ENCODE measurements at regions not wholly inside any gene's neighbourhood (a gene's known extent, or its start where the extent isn't known, plus 50 kb on each side); places are given as distances from the start of the nearest gene placed in this dataset.

- ChIA-PET POLR2A (no interaction called here), CTCF (no interaction called here)
- Mint-ChIP-seq H3K4me3 (no peak overlapping the region), H3K4me1 (no peaks in the 10 kb centered on the region), H3K27me3 (no peaks in the 10 kb centered on the region), H3K27ac (no peak overlapping the region), H3K36me3 (ENCODE audit: low read depth) (no peaks in the 10 kb centered on the region), H3K9me3 (no peaks in the 10 kb centered on the region)
- no peak for DNase-seq
Measured at GRCh38 chr13:104740641-104741222, 1674.5 kb upstream of the SLC10A2 start.

DNA sequence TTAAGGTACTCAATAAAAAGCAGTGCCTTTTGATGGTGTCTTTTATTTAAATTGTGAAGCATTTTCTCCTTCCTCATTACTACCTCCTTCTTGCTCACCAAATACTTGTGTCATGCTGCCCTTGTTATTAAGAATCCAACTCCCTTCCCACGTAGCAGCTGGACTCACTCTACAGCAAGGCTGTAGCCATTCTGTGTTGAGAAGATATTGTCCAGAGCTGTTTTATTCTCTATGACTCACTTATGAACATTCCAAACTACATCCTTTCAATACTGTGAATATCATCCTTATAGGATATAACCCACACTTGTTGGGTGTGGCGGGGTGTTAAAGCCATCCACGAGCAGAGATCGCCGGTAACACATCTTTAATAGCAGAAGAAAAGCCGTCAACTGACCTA lies 1671.5 kb upstream of the SLC10A2 start:
- Mint-ChIP-seq H3K4me3 (no peak overlapping the region), H3K27me3 (no peaks in the 10 kb centered on the region), H3K27ac (no peak overlapping the region), H3K9me3 (no peaks in the 10 kb centered on the region), H3K36me3 (ENCODE audit: low read depth) (no peaks in the 10 kb centered on the region), H3K4me1 (no peaks in the 10 kb centered on the region)
- CTCF ChIA-PET = no interaction called here
- POLR2A ChIA-PET = no interaction called here
- DNase-seq = no peak

GRCh38 chr13:104733427-104733826 lies 1667.2 kb upstream of the SLC10A2 start:
- H3K9me3 Mint-ChIP-seq = no peaks in the 10 kb centered on the region
- H3K27ac Mint-ChIP-seq = no peak overlapping the region
- no peaks in the 10 kb centered on the region for H3K27me3 Mint-ChIP-seq
- DNase-seq = no peak
- no peaks in the 10 kb centered on the region for H3K4me1 Mint-ChIP-seq
- H3K36me3 Mint-ChIP-seq (ENCODE audit: low read depth) = no peaks in the 10 kb centered on the region
- no peak overlapping the region for H3K4me3 Mint-ChIP-seq
- POLR2A ChIA-PET = no interaction called here
- CTCF ChIA-PET = no interaction called here

DNA sequence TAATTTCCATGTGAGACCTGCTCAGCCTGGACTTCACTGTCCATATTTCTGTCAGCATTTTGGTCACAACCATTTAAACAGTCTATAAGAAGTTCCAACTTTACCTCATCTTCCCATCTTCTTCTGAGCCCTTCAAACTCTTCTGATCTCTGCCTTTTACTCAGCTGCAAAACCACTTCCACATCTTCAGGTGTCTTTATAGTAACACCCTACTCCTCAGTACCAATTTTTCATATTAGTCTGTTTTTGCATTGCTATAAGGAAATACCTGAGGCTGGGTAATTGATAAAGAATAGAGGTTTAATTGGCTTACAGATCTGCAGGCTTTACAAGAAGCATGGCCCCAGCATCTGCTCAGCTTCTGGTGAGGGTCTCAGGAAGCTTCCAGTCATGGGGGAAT lies 1648.9 kb upstream of the SLC10A2 start:
- Mint-ChIP-seq H3K27me3 (no peaks in the 10 kb centered on the region), H3K9me3 (peaks cover 4% of the 10 kb centered on the region), H3K4me1 (no peaks in the 10 kb centered on the region), H3K36me3 (ENCODE audit: low read depth) (no peaks in the 10 kb centered on the region), H3K27ac (no peak overlapping the region), H3K4me3 (no peak overlapping the region)
- ChIA-PET POLR2A (no interaction called here), CTCF (no interaction called here)
- no peak for DNase-seq

DNA sequence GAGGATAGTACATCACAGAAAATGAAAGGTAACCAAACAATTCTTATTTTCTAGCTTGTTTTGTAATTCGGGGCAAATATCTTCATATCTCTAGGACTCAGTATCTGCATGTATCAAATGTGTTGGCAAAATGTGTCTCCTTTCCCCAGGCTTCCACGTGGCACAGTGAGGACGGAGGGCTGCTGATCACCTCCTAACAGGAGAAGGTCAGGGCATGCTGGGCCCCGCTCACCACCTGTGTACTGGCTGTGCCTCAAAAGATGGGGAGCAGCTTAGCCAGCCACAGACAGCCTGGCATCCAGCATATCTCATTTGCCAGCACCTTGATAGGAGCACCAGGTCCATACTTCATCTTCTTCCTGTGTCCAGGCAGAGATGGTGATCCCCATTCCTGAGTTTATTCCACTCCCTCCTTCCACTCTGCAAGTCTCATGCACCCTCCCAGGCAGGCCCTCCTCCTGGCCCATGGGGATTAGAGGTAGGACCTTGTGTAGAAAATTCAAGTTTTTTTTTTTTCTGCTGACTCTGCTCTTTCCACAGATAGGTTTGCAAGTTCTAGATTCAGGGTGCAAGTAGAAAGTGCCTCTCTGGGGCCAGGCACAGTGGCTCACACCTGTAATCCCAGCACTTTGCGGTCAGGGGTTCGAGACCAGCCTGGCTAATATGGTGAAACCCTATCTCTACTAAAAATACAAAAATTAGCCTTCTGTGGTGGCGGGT lies 1639.0 kb upstream of the SLC10A2 start:
- Mint-ChIP-seq H3K27me3 (no peaks in the 10 kb centered on the region), H3K27ac (no peak overlapping the region), H3K4me3 (no peak overlapping the region), H3K4me1 (no peaks in the 10 kb centered on the region), H3K9me3 (no peaks in the 10 kb centered on the region), H3K36me3 (ENCODE audit: low read depth) (no peaks in the 10 kb centered on the region)
- POLR2A ChIA-PET = no interaction called here
- CTCF ChIA-PET = no interaction called here
- no peak for DNase-seq

DNA sequence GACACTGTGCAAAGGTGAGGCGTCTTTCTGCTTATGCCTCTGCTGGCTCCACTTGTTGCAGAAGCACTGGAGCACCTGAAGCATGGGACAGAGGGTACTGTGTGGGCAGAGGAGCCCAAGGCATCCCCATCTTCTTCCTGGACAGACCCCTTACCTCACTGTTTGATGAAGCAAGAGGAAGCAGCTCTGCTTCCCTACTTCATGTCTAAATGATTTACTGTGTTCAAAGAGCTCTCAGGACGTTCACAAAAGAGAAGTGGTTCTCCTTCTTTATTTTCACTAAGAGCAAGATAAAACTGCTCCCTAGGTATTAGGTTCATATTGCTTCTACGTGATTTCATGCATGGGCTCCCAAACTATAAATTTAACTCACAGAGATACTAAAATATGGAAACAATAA lies 1635.4 kb upstream of the SLC10A2 start:
- Mint-ChIP-seq H3K9me3 (no peaks in the 10 kb centered on the region), H3K4me3 (no peak overlapping the region), H3K27me3 (no peaks in the 10 kb centered on the region), H3K36me3 (ENCODE audit: low read depth) (no peaks in the 10 kb centered on the region), H3K27ac (no peak overlapping the region), H3K4me1 (no peaks in the 10 kb centered on the region)
- DNase-seq = no peak
- ChIA-PET CTCF (no interaction called here), POLR2A (no interaction called here)

DNA sequence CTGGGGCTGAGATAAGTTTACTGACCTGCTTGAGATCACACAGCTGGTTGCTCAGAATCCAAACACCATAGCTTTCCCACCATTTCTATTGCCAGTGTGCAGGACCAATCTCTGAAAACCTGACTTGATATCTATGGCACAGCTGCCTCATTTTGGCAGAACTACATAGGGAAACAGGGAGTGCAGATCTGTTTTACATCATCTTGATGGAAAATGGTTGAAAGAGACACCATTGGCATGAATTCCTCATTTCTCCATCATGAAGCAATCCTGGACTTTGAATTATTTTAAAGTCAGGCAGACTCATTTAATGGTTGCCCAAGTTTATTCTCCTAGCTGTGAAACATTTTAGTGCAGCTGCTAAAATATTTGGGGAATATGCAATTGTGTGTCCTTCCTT lies 1628.2 kb upstream of the SLC10A2 start:
- Mint-ChIP-seq H3K27ac (no peak overlapping the region), H3K4me1 (no peaks in the 10 kb centered on the region), H3K27me3 (no peaks in the 10 kb centered on the region), H3K36me3 (ENCODE audit: low read depth) (no peaks in the 10 kb centered on the region), H3K4me3 (no peak overlapping the region), H3K9me3 (peaks cover 2% of the 10 kb centered on the region)
- DNase-seq = no peak
- POLR2A ChIA-PET = no interaction called here
- CTCF ChIA-PET = no interaction called here

GRCh38 chr13:104693126-104693525 lies 1626.9 kb upstream of the SLC10A2 start:
- ChIA-PET CTCF (no interaction called here), POLR2A (no interaction called here)
- no peaks in the 10 kb centered on the region for H3K36me3 Mint-ChIP-seq (ENCODE audit: low read depth)
- no peak for DNase-seq
- peaks cover 2% of the 10 kb centered on the region for H3K9me3 Mint-ChIP-seq
- H3K27ac Mint-ChIP-seq = no peak overlapping the region
- no peaks in the 10 kb centered on the region for H3K27me3 Mint-ChIP-seq
- H3K4me1 Mint-ChIP-seq = no peaks in the 10 kb centered on the region
- H3K4me3 Mint-ChIP-seq = no peak overlapping the region

DNA sequence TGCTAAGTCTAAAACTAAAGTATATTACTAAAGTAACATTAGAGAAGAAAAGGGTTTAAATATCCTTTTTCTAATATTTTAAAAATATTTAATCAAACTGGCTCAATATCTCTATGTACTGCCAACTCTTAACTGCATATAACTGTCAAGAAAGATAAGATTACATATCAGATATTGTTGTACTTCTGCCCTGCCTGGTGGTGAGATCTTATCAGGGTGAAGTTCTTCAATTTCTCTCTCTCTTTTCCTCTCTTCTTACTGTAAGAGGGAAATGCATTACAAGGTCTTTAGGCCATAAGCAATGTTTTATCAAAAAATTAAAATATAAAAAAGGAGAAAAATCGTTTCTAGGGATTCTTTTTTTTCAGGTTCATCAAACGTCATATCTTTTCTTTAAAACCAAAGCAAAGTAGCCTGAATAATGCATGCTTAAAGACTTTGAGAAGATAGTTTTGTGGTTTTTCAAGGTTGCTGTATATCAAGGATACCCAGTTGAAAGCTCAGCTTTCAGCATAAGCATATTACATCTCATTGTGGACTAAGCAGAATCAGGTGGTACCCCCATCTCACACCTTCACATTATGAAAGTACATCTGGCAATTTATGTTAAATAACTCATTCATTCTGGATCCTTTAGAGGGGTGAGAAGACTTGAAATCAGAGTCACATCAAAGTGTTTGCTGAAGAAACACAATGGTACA lies 1625.7 kb upstream of the SLC10A2 start:
- Mint-ChIP-seq H3K9me3 (peaks cover 2% of the 10 kb centered on the region), H3K27ac (no peak overlapping the region), H3K36me3 (ENCODE audit: low read depth) (no peaks in the 10 kb centered on the region), H3K27me3 (no peaks in the 10 kb centered on the region), H3K4me1 (no peaks in the 10 kb centered on the region), H3K4me3 (no peak overlapping the region)
- CTCF ChIA-PET = no interaction called here
- DNase-seq = no peak
- POLR2A ChIA-PET = no interaction called here

DNA sequence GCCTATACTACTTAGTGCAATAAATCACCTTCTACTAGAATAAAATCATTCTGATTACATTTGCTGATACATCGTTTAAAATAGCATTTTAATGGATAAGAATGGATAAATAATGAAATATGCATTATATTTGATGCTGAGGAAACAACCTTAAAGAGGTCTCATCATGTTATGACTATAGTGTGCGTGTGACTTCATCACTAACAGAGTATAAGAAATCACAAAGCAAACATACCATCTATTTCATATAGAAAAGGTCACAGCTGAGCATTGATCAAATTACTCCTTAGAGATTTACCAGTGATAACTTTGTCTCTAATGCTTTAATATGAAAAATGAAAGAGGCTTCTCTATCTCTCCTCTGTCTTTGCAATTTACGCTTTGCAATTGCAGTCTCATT lies 1620.3 kb upstream of the SLC10A2 start:
- ChIA-PET CTCF (no interaction called here), POLR2A (no interaction called here)
- Mint-ChIP-seq H3K27ac (no peak overlapping the region), H3K36me3 (ENCODE audit: low read depth) (no peaks in the 10 kb centered on the region), H3K9me3 (no peaks in the 10 kb centered on the region), H3K27me3 (no peaks in the 10 kb centered on the region), H3K4me1 (no peaks in the 10 kb centered on the region), H3K4me3 (no peak overlapping the region)
- DNase-seq = no peak

DNA sequence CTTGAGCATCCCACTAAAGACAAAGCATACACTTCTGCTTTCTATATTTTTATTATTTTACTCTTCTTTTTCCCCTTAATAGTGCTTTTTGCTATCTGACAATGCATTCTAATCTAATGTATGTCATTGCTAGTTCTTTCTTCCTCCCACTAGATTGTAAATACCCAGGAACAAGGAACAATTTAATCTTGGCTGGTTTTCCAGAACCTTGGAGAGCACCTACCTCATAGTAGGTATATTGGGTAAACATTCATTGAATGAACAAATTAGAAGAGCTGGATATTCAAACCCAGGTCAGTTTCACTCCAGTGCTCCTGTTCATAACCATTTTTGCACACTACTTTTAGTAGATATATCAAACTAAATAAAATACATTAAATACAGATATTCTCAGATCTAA lies 1617.6 kb upstream of the SLC10A2 start:
- H3K4me3 Mint-ChIP-seq = no peak overlapping the region
- H3K4me1 Mint-ChIP-seq = no peaks in the 10 kb centered on the region
- ChIA-PET POLR2A (no interaction called here), CTCF (no interaction called here)
- no peak overlapping the region for H3K27ac Mint-ChIP-seq
- DNase-seq = no peak
- H3K9me3 Mint-ChIP-seq = no peaks in the 10 kb centered on the region
- H3K36me3 Mint-ChIP-seq (ENCODE audit: low read depth) = no peaks in the 10 kb centered on the region
- H3K27me3 Mint-ChIP-seq = no peaks in the 10 kb centered on the region

GRCh38 chr13:104678161-104678560 lies 1611.9 kb upstream of the SLC10A2 start:
- Mint-ChIP-seq H3K4me3 (no peak overlapping the region), H3K27me3 (no peaks in the 10 kb centered on the region), H3K36me3 (ENCODE audit: low read depth) (no peaks in the 10 kb centered on the region), H3K4me1 (no peaks in the 10 kb centered on the region), H3K27ac (no peak overlapping the region), H3K9me3 (no peaks in the 10 kb centered on the region)
- ChIA-PET POLR2A (no interaction called here), CTCF (no interaction called here)
- DNase-seq = no peak

DNA sequence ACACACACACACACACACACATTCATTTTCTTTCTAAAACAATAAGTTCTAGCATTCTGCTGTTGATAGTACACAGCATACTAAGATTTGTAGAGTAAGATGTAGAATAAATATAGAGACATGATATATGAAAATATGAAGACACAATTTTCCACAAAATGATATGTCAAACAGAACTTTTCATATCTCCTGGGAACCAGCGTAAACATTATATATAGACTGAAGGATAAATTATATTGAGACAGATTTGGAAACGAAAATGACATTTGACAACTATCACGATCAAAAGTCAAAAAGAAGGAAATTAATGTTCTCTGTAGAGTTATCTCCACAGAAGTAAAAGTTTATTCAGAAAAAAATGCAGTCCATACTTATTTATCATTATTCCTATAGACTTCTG lies 1605.7 kb upstream of the SLC10A2 start:
- CTCF ChIA-PET = no interaction called here
- H3K27me3 Mint-ChIP-seq = no peaks in the 10 kb centered on the region

DNA sequence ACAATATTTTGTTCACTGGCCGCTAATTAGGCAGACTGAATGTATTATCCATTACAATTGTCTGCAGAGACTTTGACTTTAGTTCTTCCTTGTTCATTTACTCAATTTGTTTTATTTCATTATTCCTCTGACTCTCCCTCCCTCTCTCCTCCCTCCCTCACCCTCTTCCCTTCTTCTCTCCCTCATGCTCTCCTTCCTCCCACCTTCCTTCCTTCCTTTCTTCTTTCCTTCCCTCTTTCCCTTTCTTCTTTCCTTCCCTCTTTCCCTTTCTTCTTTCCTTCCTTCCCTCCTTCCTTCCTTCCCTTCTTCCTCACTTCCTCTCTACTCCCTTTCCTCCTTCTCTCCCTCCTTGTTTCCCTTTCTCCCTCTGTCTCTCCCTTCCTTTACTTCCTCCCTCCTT lies 1591.0 kb upstream of the SLC10A2 start:
- CTCF ChIA-PET = no interaction called here
- no peaks in the 10 kb centered on the region for H3K4me1 Mint-ChIP-seq

More for the DNA sequence above, 1605.7 kb upstream of the SLC10A2 start:
- H3K4me3 Mint-ChIP-seq = no peak overlapping the region
- POLR2A ChIA-PET = no interaction called here
- no peaks in the 10 kb centered on the region for H3K9me3 Mint-ChIP-seq
- no peak overlapping the region for H3K27ac Mint-ChIP-seq
- H3K4me1 Mint-ChIP-seq = no peaks in the 10 kb centered on the region
- DNase-seq = no peak
- no peaks in the 10 kb centered on the region for H3K36me3 Mint-ChIP-seq (ENCODE audit: low read depth)

More for the DNA sequence above, 1591.0 kb upstream of the SLC10A2 start:
- Mint-ChIP-seq H3K27ac (no peak overlapping the region), H3K27me3 (no peaks in the 10 kb centered on the region), H3K36me3 (ENCODE audit: low read depth) (no peaks in the 10 kb centered on the region), H3K4me3 (no peak overlapping the region), H3K9me3 (no peaks in the 10 kb centered on the region)
- DNase-seq = no peak
- POLR2A ChIA-PET = no interaction called here
